OCI-LY1 (cell line): ENCODE measurements at regions not wholly inside any gene's neighbourhood (a gene's known extent, or its start where the extent isn't known, plus 50 kb on each side); places are given as distances from the start of the nearest gene placed in this dataset.
"Not testable (repeated sequence)": the region's sequence is repeated elsewhere in the genome, so short reads cannot be mapped to it uniquely, and the experiment has no call there.

Experiments
- H2AFZ ChIP-seq: fragments of 200-600 bp; sonication (generic), shearing (Covaris generic); 2 replicates; pipeline ENCODE4 v1.6.0; 2014; ENCODE audit warnings: antibody characterized with exemption, mild to moderate bottlenecking, low read length
- H3F3A ChIP-seq: fragments of 200-600 bp; sonication (generic), shearing (Covaris generic); 2 replicates; pipeline ENCODE4 v1.6.0; 2014; ENCODE audit warnings: mild to moderate bottlenecking, antibody characterized with exemption, low read length, moderate library complexity; ENCODE audit not compliant: insufficient read depth
- H3K27ac ChIP-seq: fragments of 200-600 bp; sonication (generic); 2 replicates; pipeline ENCODE4 v1.5.1; 2014; ENCODE audit warnings: low read length, mixed run types, mild to moderate bottlenecking, low read depth; ENCODE audit not compliant: poor library complexity, severe bottlenecking
- H3K27me3 ChIP-seq: fragments of 200-600 bp; sonication (generic); 2 replicates; pipeline ENCODE4 v1.6.0; 2014; ENCODE audit warnings: antibody characterized with exemption, mild to moderate bottlenecking, low read length, moderate library complexity; ENCODE audit not compliant: insufficient read depth
- H3K36me3 ChIP-seq: fragments of 200-600 bp; sonication (generic); 2 replicates; pipeline ENCODE4 v1.6.1; 2014; ENCODE audit warnings: mild to moderate bottlenecking, antibody characterized with exemption, low read length, moderate library complexity, mixed read lengths; ENCODE audit not compliant: insufficient read depth
- H3K4me1 ChIP-seq: fragments of 200-600 bp; sonication (generic); 2 replicates; pipeline ENCODE4 v1.5.1; 2014; ENCODE audit warnings: mild to moderate bottlenecking, low read length, moderate library complexity; ENCODE audit not compliant: insufficient read depth, severe bottlenecking
- H3K4me2 ChIP-seq: fragments of 200-600 bp; sonication (generic), shearing (Covaris generic); 2 replicates; pipeline ENCODE4 v1.6.1; 2014; ENCODE audit warnings: low read length
- H3K4me3 ChIP-seq: fragments of 200-600 bp; sonication (generic); 2 replicates; pipeline ENCODE4 v1.5.1; 2014; ENCODE audit warnings: low read length, low read depth, mild to moderate bottlenecking, mixed read lengths; ENCODE audit not compliant: poor library complexity, severe bottlenecking
- H3K79me2 ChIP-seq: fragments of 200-600 bp; shearing (Covaris generic); 2 replicates; pipeline ENCODE4 v1.6.1; 2016; ENCODE audit warnings: mixed run types, low read length, mixed read lengths; ENCODE audit not compliant: insufficient read depth
- H3K9ac ChIP-seq: fragments of 200-600 bp; sonication (generic), shearing (Covaris generic); 2 replicates; pipeline ENCODE4 v1.6.1; 2014; ENCODE audit warnings: mild to moderate bottlenecking, low read length, mixed read lengths
- H3K9me2 ChIP-seq: fragments of 200-600 bp; sonication (generic), shearing (Covaris generic); 2 replicates; pipeline ENCODE4 v1.6.1; 2014; ENCODE audit warnings: low read depth, mild to moderate bottlenecking, low read length, mixed read lengths
- H3K9me3 ChIP-seq: fragments of 200-600 bp; shearing (Covaris generic); 2 replicates; pipeline ENCODE4 v1.6.1; 2014; ENCODE audit warnings: low read length, mixed read lengths
- H4K20me1 ChIP-seq: fragments of 200-600 bp; sonication (generic), shearing (Covaris generic); 2 replicates; pipeline ENCODE4 v1.6.0; 2016; ENCODE audit warnings: mild to moderate bottlenecking, low read length; ENCODE audit not compliant: insufficient read depth
- EZH2 ChIP-seq: fragments of 200-600 bp; sonication (generic), shearing (Covaris generic); IDR thresholded peaks from 2 replicates; pipeline ENCODE4 v1.8.0; 2017; ENCODE audit warnings: borderline replicate concordance, mixed run types, mild to moderate bottlenecking, antibody characterized with exemption, low read length, moderate library complexity, mixed read lengths
- TF ChIP-seq, protein P1 (sequence below): fragments of 200-600 bp; sonication (generic), shearing (Covaris generic); IDR thresholded peaks from 2 replicates; pipeline ENCODE4 v1.5.1; 2017; ENCODE audit warnings: mild to moderate bottlenecking, antibody characterized with exemption, low read length, moderate library complexity, mixed read lengths

DNA sequence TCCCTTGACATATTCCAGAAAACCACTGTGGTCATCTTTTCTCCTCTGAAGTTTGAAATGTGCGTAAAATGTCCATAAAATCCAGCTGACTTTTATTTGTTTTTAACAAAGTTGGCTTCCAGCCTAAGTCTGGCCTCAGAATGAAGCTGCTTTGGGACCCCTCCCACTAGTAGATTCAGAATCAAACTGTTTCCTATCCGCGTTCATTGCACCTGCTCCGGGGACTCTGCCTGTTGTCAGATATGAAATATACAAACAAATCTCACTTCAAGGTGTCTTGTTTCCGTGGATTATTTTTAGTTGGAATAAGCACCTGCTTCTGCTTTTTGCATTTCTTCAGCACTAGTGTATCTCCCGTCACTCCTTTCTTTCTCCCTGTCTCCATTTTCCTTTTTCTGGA lies 115.7 kb upstream of the FHL2 start:
- TF ChIP-seq EZH2, result no peak
- TF ChIP-seq, protein P1, sequence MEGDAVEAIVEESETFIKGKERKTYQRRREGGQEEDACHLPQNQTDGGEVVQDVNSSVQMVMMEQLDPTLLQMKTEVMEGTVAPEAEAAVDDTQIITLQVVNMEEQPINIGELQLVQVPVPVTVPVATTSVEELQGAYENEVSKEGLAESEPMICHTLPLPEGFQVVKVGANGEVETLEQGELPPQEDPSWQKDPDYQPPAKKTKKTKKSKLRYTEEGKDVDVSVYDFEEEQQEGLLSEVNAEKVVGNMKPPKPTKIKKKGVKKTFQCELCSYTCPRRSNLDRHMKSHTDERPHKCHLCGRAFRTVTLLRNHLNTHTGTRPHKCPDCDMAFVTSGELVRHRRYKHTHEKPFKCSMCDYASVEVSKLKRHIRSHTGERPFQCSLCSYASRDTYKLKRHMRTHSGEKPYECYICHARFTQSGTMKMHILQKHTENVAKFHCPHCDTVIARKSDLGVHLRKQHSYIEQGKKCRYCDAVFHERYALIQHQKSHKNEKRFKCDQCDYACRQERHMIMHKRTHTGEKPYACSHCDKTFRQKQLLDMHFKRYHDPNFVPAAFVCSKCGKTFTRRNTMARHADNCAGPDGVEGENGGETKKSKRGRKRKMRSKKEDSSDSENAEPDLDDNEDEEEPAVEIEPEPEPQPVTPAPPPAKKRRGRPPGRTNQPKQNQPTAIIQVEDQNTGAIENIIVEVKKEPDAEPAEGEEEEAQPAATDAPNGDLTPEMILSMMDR, result no peak
- H3K9ac ChIP-seq, result no peak overlapping the region
- no peak overlapping the region for H3K4me2 ChIP-seq

DNA sequence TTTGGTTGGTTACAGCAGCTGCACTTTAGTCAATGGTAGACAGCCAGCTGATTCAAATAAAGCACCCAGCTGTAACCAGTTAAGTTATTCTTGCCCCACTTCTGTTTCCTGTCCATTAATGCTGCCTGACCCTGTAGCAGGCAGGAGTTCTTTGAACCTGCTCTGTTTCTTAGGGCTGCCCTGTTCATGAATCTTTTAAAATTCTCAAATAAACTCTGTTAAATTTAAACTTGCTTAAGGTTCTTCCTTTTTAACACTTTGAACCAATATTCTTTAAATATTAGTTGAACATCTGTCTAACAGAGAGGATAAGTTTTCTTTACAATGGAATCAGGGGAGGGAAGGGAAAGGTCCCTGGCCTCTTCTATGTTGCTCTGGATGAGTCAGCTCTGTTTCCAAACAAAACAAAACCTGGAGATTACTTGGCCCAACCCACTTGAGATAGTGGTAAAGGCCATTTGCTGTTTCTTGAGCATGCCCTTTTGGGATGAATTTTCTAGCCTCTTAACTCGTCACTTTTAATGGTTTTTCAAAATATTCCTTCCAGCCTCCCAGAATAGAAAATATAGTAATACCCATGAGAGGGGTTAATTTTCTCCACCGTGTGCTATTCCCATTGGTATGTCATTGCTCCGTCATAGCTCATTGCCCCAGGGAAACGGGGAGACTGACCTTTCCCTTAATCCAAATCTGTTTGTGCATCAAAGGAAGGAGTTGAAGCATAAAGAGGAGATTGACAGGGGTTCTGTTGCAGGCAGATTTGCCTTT lies 112.1 kb upstream of the FHL2 start:
- Histone ChIP-seq H3F3A (no peaks in the 10 kb centered on the region), H3K4me3 (no peak overlapping the region), H4K20me1 (no peaks in the 10 kb centered on the region), H3K9me3 (no peaks in the 10 kb centered on the region), H3K27me3 (no peaks in the 10 kb centered on the region), H3K27ac (no peak overlapping the region), H3K9me2 (no peaks in the 10 kb centered on the region), H3K4me2 (no peak overlapping the region), H3K9ac (no peak overlapping the region), H3K4me1 (no peaks in the 10 kb centered on the region), H3K36me3 (no peaks in the 10 kb centered on the region), H3K79me2 (no peaks in the 10 kb centered on the region), H2AFZ (no peak overlapping the region)
- TF ChIP-seq EZH2, result no peak
- TF ChIP-seq, protein P1, result no peak

More for the DNA sequence above, 115.7 kb upstream of the FHL2 start:
- Histone ChIP-seq H3K36me3 (no peaks in the 10 kb centered on the region), H3F3A (no peaks in the 10 kb centered on the region), H3K27me3 (no peaks in the 10 kb centered on the region), H3K79me2 (no peaks in the 10 kb centered on the region), H3K4me3 (no peak overlapping the region), H3K27ac (no peak overlapping the region), H2AFZ (no peak overlapping the region), H4K20me1 (no peaks in the 10 kb centered on the region), H3K9me3 (no peaks in the 10 kb centered on the region), H3K9me2 (no peaks in the 10 kb centered on the region), H3K4me1 (no peaks in the 10 kb centered on the region)

DNA sequence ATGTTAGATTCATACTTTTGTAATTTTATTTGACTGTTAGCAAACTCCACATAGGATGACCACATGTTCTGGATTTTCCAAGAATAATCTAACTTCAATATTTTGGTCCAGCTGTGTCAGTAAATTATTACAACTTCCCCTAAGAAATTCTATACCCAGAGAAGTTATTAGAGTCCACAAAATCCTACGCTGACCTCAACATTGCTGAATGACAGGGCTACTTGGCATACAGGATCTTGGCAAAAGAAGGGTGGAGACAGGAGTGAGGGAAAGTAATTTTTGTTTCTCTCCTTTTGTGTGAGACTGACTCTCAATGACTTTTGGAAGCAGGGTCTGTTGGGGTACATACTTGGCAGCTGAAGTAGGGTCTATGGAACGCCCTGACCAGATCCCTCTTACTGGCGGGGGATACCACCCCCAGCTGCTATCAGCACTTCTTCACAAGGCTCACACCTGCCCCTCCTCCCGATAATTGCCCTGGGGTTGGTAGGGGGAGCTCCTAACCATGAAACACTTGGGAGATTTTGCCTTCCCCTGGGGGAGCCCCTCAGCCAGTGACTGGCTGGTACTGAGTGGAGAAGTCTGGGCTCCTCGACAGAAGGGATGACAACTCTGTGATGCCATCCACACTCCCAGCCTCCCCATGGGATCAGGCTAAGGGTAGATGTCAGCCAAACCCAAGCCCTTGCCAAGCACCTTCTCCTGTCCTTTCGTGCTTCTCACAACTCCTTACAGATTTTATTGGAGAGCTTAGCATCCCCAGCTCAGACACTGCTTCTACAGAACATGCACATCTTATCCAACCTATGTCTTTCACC lies 110.6 kb upstream of the FHL2 start:
- Histone ChIP-seq H3F3A (no peaks in the 10 kb centered on the region), H3K79me2 (no peaks in the 10 kb centered on the region), H3K9ac (no peak overlapping the region), H3K4me2 (no peak overlapping the region), H3K9me3 (no peaks in the 10 kb centered on the region), H3K27me3 (no peaks in the 10 kb centered on the region), H3K4me3 (no peak overlapping the region), H2AFZ (no peak overlapping the region), H3K4me1 (no peaks in the 10 kb centered on the region), H4K20me1 (no peaks in the 10 kb centered on the region), H3K9me2 (no peaks in the 10 kb centered on the region), H3K36me3 (no peaks in the 10 kb centered on the region), H3K27ac (no peak overlapping the region)
- no peak for TF ChIP-seq EZH2
- TF ChIP-seq, protein P1, result no peak

DNA sequence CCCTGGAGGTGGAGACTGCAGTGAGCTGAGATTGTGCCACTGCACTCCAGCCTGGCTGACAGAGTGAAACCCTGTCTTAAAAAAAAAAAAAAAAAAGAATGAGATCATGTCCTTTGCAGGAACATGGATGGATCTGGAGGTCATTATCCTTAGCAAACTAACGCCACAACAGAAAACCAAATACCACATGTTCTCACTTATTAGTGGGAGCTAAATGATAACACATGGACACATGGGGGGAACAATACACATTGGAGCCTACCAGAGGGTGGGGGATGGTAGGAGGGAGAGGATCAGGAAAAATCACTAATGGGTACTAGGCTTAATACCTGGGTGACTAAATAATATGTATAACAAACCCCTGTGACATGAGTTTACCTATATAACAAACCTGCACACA lies 108.0 kb upstream of the FHL2 start:
- H3K9me2 ChIP-seq, H3K4me1 ChIP-seq, H3K9me3 ChIP-seq, H3K4me3 ChIP-seq, H2AFZ ChIP-seq, H3K9ac ChIP-seq, H3K27me3 ChIP-seq, H3K36me3 ChIP-seq, H3K4me2 ChIP-seq, H3K27ac ChIP-seq, H3F3A ChIP-seq, H3K79me2 ChIP-seq, H4K20me1 ChIP-seq: not testable (repeated sequence)
